Gastroesophageal sphincter (tissue), 3 donors: ENCODE measurements at regions not wholly inside any gene's neighbourhood (a gene's known extent, or its start where the extent isn't known, plus 50 kb on each side); places are given as distances from the start of the nearest gene placed in this dataset.

Experiments used
- POLR2A ChIP-seq, 2 donors: fragments of 450-650 bp; IDR thresholded peaks; one replicate each; pipeline ENCODE4 v1.6.1; 2017; ENCODE audit warnings: antibody characterized with exemption in 2 of 2, mild to moderate bottlenecking in 2 of 2, moderate library complexity in 1 of 2
- POLR2AphosphoS5 ChIP-seq: sonication (generic); formaldehyde crosslinking; IDR thresholded peaks from one replicate; pipeline ENCODE4 v1.6.1; 2017; ENCODE audit warnings: antibody characterized with exemption
- TF ChIP-seq, protein P1 (sequence below), 4 experiments: fragments of 200-600 bp in 2 of 4; fragments of 450-650 bp in 2 of 4; sonication (generic) in 1 of 4; IDR thresholded peaks; one replicate each; pipeline ENCODE4 v1.5.1; 2017 to 2019; ENCODE audit warnings: antibody characterized with exemption in 4 of 4, mild to moderate bottlenecking in 2 of 4, moderate library complexity in 2 of 4

DNA sequence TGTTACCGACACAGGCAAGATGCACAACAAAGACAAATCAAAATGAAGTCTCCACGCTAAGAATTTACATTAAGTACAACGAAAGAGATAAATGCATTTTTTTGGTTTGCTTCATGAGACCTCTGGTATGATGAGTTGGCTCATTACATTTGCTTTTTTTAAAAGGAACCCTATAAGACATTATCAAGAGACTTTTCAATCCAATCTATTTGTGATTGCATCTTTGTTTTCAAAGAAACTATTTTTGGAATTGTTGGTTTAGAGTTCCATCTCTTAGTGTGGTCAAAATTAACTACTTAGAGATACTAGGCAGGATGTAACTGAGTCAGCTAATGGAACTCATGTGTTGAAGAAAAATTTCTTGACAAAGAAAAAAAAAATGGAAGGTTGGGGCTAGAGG is 200.1 kb downstream of the ZC3H11B start:
- TF ChIP-seq, protein P1, sequence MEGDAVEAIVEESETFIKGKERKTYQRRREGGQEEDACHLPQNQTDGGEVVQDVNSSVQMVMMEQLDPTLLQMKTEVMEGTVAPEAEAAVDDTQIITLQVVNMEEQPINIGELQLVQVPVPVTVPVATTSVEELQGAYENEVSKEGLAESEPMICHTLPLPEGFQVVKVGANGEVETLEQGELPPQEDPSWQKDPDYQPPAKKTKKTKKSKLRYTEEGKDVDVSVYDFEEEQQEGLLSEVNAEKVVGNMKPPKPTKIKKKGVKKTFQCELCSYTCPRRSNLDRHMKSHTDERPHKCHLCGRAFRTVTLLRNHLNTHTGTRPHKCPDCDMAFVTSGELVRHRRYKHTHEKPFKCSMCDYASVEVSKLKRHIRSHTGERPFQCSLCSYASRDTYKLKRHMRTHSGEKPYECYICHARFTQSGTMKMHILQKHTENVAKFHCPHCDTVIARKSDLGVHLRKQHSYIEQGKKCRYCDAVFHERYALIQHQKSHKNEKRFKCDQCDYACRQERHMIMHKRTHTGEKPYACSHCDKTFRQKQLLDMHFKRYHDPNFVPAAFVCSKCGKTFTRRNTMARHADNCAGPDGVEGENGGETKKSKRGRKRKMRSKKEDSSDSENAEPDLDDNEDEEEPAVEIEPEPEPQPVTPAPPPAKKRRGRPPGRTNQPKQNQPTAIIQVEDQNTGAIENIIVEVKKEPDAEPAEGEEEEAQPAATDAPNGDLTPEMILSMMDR (IDR thresholded peaks at IDR 0.05): no peak
- TF ChIP-seq POLR2A (IDR thresholded peaks at IDR 0.05) (no peak), POLR2AphosphoS5 (no peak)
